ENCODE measurements at regions not wholly inside any gene's neighbourhood (a gene's known extent, or its start where the extent isn't known, plus 50 kb on each side); places are given as distances from the start of the nearest gene placed in this dataset.

DNA sequence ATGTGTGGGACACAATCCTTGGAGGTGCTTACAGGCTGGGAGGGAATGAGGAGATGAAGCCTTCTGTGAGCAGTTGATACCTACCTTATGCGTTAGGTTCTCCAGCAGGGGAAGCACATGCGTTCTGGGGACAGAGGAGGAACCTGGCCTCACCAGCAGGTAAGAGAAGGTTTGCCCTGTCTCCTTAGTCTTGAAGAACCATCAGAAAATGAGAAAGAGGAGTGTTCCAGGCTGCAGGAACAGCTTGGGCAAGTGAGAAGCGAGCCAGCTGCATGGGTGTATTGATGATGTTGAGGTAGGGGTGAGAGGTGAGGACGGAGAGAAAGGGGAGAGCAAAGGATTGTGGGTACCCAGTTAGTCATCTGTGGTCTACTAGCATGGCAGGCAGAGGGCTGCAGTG lies 156.9 kb upstream of the MVB12B start:
- no peaks in the 10 kb centered on the region; the same call in 1 of the 2 replicates for H3K9me3 ChIP-seq (ENCODE audit: control insufficient read depth, insufficient read depth, low read length)
- no peak for DNase-seq (ENCODE audit: low read depth, low spot score)
- ChIA-PET POLR2A (no interaction called here), CTCF (no interaction called here)
- H3K27ac ChIP-seq (ENCODE audit: low read depth, low read length), result no peak overlapping the region
- no peak for TF ChIP-seq CTCF (IDR thresholded peaks at IDR 0.05; ENCODE audit: low read depth, low read length)
- H3K27me3 ChIP-seq (ENCODE audit: control insufficient read depth, insufficient read depth, low read length), result peaks cover 5% of the 10 kb centered on the region
- H3K4me3 ChIP-seq (ENCODE audit: low read depth, low read length), result no peak overlapping the region

DNA sequence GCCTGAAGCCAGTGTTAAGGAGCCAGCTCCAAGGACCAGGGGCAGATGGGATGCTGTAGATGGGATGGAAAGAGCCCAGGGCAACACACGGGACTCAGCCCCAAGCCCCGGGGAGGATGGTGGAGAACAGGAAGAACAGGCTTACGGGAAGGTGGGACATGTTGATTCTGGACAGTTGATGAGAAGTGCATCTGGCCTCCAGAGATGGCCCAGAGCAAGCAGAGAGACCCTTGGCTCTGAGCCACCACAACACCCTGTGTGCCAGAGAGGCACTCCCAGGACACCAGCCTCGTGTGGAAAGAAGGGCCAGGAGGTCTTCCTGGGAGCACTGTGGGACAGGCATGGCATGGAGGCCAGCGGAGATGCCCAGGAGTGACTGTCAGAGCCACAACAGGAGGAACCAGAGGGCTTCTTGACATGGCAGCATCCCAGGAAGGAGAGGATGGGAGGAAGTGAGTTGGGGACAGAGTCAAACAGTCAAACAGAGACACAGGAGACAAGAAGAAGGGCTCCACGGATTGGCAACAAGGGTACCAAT lies 156.3 kb upstream of the MVB12B start:
- DNase-seq (ENCODE audit: low read depth, low spot score), result no peak
- CTCF ChIA-PET, result no interaction called here
- Histone ChIP-seq H3K4me3 (ENCODE audit: low read depth, low read length) (no peak overlapping the region), H3K9me3 (ENCODE audit: control insufficient read depth, insufficient read depth, low read length) (no peaks in the 10 kb centered on the region; the same call in 1 of the 2 replicates), H3K27ac (ENCODE audit: low read depth, low read length) (no peak overlapping the region), H3K27me3 (ENCODE audit: control insufficient read depth, insufficient read depth, low read length) (peaks cover 2% of the 10 kb centered on the region)
- POLR2A ChIA-PET, result no interaction called here
- no peak for TF ChIP-seq CTCF (IDR thresholded peaks at IDR 0.05; ENCODE audit: low read depth, low read length)

- H3K4me3 ChIP-seq (ENCODE audit: low read depth, low read length), result no peak overlapping the region
- H3K27ac ChIP-seq (ENCODE audit: low read depth, low read length), result no peak overlapping the region
- ChIA-PET CTCF (no interaction called here), POLR2A (no interaction called here)
- H3K27me3 ChIP-seq (ENCODE audit: control insufficient read depth, insufficient read depth, low read length), result no peaks in the 10 kb centered on the region
- DNase-seq (ENCODE audit: low read depth, low spot score), result no peak
- no peaks in the 10 kb centered on the region; the same call in 1 of the 2 replicates for H3K9me3 ChIP-seq (ENCODE audit: control insufficient read depth, insufficient read depth, low read length)
- TF ChIP-seq CTCF (IDR thresholded peaks at IDR 0.05; ENCODE audit: low read depth, low read length), result no peak
Observed at GRCh38 chr9:126171641-126172040, 155.0 kb upstream of the MVB12B start.

DNA sequence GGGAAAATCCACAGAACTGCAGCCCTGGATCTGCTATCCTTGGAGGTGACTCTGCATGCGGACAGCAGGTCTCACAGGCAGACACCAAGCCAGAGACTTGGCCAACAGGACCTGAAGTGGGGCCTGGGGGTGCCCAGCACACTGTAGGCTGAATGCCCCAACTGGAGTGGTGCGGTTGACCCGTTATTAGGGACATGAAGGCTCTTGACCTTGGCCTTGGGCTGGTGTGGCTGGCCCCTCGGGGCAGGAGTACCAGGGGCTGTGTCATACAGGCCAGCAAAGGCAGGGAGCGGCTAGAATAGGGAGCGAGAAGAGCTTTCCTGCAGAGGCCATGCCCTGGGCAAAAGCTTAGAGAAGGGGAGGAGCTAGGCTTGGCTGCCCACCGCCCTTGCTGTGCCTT lies 153.2 kb upstream of the MVB12B start:
- POLR2A ChIA-PET, result no interaction called here

GRCh38 chr9:126173929-126174328 lies 152.7 kb upstream of the MVB12B start:
- Histone ChIP-seq H3K27ac (ENCODE audit: low read depth, low read length) (no peak overlapping the region), H3K9me3 (ENCODE audit: control insufficient read depth, insufficient read depth, low read length) (no peaks in the 10 kb centered on the region; the same call in 1 of the 2 replicates), H3K27me3 (ENCODE audit: control insufficient read depth, insufficient read depth, low read length) (no peaks in the 10 kb centered on the region), H3K4me3 (ENCODE audit: low read depth, low read length) (no peak overlapping the region)
- TF ChIP-seq CTCF (IDR thresholded peaks at IDR 0.05; ENCODE audit: low read depth, low read length), result no peak
- CTCF ChIA-PET, result no interaction called here
- no peak for DNase-seq (ENCODE audit: low read depth, low spot score)
- POLR2A ChIA-PET, result no interaction called here

More for the DNA sequence above, 153.2 kb upstream of the MVB12B start:
- CTCF ChIA-PET, result no interaction called here
- Histone ChIP-seq H3K27ac (ENCODE audit: low read depth, low read length) (no peak overlapping the region), H3K4me3 (ENCODE audit: low read depth, low read length) (no peak overlapping the region), H3K9me3 (ENCODE audit: control insufficient read depth, insufficient read depth, low read length) (no peaks in the 10 kb centered on the region; the same call in 1 of the 2 replicates), H3K27me3 (ENCODE audit: control insufficient read depth, insufficient read depth, low read length) (no peaks in the 10 kb centered on the region)
- TF ChIP-seq CTCF (IDR thresholded peaks at IDR 0.05; ENCODE audit: low read depth, low read length), result no peak
- no peak for DNase-seq (ENCODE audit: low read depth, low spot score)

Data from AG04450 (cell line).